ENCODE measurements at regions not wholly inside any gene's neighbourhood (a gene's known extent, or its start where the extent isn't known, plus 50 kb on each side); places are given as distances from the start of the nearest gene placed in this dataset.

DNA sequence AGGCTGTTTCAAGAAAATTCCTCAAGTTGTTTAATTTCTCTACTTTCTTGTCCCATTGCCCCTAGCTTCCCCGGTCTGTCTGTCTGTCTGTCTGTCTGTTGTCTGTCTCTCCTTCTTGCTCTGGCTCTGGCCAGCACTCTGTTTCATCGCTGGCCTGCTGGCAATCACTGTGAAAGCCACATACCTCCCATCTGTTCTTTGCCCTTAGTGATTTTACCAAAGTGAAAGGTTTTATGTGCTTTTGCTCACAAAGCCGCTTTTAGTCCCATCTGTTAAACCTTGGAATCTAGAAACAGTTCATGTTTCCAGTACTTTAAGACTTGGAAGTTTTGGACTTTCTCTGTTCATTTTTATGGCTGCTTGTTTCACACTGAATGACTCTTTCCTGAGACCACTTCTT is 87.8 kb upstream of the EXOC2 start:
- TF ChIP-seq, protein P1, sequence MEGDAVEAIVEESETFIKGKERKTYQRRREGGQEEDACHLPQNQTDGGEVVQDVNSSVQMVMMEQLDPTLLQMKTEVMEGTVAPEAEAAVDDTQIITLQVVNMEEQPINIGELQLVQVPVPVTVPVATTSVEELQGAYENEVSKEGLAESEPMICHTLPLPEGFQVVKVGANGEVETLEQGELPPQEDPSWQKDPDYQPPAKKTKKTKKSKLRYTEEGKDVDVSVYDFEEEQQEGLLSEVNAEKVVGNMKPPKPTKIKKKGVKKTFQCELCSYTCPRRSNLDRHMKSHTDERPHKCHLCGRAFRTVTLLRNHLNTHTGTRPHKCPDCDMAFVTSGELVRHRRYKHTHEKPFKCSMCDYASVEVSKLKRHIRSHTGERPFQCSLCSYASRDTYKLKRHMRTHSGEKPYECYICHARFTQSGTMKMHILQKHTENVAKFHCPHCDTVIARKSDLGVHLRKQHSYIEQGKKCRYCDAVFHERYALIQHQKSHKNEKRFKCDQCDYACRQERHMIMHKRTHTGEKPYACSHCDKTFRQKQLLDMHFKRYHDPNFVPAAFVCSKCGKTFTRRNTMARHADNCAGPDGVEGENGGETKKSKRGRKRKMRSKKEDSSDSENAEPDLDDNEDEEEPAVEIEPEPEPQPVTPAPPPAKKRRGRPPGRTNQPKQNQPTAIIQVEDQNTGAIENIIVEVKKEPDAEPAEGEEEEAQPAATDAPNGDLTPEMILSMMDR (conservative IDR thresholded peaks at IDR 0.05 in 1 of 2, IDR thresholded peaks at IDR 0.05 in 1 of 2; ENCODE audit: low read depth in 1 of 2, low read length in 2 of 2) = no peak
- TF ChIP-seq EZH2 (IDR thresholded peaks at IDR 0.05; ENCODE audit: low read length, missing control alignments) = no peak
